ENCODE measurements at regions not wholly inside any gene's neighbourhood (a gene's known extent, or its start where the extent isn't known, plus 50 kb on each side); places are given as distances from the start of the nearest gene placed in this dataset.

DNA sequence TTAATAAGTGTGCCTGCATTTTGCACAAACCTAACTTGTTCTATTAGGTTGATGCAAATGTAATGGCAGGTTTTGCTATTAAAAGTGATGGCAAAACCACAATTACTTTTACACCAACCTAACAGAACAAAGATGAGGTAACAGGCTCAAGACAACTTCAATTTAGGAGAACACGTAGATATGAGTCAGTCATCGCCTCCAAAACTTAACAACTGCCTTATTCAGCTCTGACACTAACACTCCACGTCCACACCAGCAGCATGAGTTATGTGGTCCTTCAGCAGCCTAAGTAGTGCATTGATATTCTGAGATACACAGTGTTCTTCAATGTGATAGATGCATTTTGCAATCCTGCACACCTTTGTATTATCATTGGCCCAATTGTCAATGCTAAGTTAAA lies 1175.1 kb upstream of the ACVR2A start:
- no peak for DNase-seq

- no peak for DNase-seq
Observed at GRCh38 chr2:146666340-146666739, 1178.5 kb upstream of the ACVR2A start.

- DNase-seq, result no peak
Observed at GRCh38 chr2:146665800-146666199, 1179.0 kb upstream of the ACVR2A start.

DNA sequence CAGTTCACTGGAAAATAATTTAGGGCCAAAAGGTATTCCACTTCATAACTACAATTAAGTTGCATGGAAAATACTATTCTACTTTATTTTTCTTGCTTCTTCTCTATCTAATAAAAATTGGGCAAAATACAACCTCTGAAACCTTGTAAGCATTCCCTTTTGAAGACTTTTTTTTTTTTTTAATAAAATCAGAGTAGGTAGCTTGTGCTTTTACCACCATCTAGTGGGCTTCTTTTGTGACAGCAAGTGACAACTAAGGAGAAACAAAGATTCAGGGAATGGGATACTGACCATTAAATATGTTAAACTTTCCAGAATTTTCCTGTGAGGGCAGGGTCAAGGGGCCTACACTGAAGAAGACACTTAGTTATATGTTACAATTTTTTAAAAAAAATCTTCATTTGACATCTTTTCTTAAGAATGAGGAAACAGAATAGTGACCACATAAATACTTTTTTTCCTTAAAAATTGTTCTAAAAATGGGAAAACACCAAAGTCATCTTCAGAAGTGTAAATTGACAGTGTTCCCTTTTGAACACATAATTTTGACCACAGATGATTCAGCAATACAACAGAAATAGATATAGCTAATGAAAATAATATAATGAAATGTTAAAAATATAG lies 1183.2 kb upstream of the ACVR2A start:
- DNase-seq, result peak; percentile 43

DNA sequence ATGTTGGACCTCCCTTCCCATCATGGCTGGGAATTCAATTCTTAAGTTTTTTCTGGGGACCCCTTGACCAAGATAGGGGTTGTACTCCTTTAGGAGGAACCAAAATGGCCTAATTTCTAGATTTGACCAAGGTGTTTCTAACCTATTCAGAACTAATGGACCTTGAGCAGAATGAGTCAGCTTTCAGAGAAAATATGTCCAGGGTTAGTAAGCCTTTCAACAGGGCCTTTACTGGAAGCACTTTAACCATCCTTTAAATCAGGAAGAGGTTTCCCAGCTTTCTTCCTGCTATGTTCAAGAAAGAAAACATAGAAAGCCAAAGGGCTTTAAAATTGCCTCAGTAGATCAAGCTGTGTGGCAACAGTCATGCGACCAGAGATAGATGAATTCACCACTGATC lies 1184.9 kb upstream of the ACVR2A start:
- DNase-seq, result no peak

DNA sequence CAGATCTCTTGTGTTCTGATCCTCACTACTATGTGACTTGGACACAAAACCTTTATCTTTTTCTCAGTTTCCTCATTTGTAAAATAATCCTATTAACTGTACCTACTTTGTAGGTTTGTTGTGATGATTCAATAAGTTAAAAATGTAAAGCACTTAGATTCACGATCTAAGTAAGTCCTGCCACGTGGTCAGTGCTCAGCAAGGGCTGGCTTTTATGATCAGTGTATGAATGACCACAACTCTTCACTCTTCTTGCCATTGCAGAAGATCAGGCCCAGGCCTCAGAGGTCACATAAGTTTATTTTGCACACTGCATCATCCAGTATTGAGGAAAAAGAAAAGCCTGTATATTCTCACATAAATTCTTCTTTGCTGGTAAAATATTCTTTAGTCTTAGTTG lies 1192.5 kb upstream of the ACVR2A start:
- no peak for DNase-seq

DNA sequence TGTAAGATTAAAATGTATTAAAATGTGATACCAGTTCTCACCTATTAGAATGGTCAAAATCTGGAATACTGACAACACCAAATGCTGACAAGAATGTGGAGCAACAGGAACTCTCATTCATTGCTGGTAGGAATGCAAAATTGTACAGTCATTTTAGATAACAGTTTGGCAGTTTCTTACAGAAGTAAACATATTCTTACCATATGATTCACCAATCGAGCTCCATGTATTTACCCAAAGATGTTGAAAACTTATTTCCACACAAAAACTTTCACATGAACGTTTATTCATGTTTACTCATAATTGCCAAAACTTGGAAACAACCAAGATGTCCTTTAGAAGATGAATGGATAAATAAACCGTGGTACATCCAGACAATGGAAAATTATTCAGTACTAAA lies 1193.5 kb upstream of the ACVR2A start:
- no peak for DNase-seq

GRCh38 chr2:146642066-146642465 lies 1202.8 kb upstream of the ACVR2A start:
- no peak for DNase-seq

- DNase-seq, result no peak
Observed at GRCh38 chr2:146634230-146635097, 1210.4 kb upstream of the ACVR2A start.

GRCh38 chr2:146633159-146633558 lies 1211.7 kb upstream of the ACVR2A start:
- no peak for DNase-seq

DNA sequence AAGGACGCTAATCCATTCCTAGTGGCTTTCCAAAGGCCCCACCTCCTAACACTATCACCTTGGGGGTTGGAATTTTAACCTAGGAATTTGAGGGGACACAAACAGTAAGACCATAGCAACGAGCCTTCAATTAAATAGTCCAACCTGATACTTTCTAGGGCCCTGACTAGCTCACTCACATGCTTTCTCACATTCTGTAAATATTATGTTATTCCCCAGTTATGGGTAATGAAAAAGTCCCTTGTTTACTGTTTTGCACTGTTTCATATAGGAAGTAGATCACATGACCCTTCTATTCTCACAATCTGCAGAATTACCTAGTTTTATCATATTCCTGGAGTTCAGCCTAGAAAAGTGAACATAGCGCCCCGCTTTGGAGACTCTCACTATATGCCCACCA lies 1212.1 kb upstream of the ACVR2A start:
- no peak for DNase-seq

- DNase-seq, result no peak
Observed at GRCh38 chr2:146624430-146625160, 1220.2 kb upstream of the ACVR2A start.

DNA sequence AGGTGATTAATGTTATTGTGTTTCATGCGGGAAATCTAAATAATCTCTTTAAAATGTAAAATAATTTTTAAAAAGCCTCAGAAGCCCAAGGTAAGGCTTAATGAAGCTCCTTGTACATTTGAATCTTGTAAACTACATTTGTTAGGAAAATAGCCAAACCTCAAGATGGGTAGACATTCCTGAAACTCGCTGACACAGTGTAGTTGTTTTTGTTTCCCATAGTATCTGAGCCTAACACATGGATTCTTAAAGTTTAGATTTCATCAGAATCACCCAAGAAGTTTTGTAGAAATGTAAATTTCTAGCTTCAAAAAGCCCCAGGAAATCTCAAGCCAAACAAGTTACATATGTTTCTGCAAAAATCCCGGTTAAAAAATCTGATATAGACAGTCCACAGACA lies 1221.1 kb upstream of the ACVR2A start:
- no peak for DNase-seq

DNA sequence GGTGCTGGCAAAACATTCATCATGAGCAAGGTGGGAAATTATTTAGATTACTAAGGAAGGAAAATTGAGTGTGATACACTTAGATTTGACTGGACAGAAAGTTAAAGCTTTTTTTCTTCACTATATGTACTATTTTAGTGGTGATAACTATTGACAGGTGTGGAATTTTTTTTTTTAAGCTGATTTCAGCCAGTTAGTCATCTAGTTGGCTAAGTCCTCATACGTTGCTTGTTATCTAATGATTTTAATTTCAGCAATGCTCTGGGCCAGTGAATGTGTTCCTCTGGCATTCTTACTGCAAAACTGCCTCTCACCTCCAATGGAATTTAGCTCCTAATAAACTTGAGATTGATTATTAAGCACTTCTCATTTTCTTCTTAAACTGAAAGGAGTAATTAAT lies 1223.2 kb upstream of the ACVR2A start:
- DNase-seq, result no peak

- no peak for DNase-seq
Observed at GRCh38 chr2:146615778-146616177, 1229.1 kb upstream of the ACVR2A start.

- no peak for DNase-seq
Observed at GRCh38 chr2:146608490-146608889, 1236.3 kb upstream of the ACVR2A start.

GRCh38 chr2:146604521-146604920 lies 1240.3 kb upstream of the ACVR2A start:
- no peak for DNase-seq

DNA sequence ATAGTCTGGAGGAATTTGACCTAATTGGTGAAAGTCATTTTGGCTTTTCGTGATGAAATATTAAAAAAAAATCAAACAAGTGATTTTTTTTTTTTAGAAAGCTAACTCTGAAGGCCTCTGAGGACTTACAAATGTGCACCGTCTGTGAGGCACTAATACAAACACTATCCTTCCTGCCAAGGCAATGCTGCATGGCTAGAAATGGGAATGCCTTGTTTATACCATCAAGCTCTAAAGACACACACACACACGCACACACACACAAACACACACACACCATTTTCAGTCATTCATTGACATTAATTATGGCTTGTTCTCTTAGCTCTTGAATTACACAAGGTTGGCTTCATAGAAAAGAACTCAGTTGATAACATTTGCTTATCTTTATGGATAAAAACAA lies 1242.0 kb upstream of the ACVR2A start:
- no peak for DNase-seq

DNA sequence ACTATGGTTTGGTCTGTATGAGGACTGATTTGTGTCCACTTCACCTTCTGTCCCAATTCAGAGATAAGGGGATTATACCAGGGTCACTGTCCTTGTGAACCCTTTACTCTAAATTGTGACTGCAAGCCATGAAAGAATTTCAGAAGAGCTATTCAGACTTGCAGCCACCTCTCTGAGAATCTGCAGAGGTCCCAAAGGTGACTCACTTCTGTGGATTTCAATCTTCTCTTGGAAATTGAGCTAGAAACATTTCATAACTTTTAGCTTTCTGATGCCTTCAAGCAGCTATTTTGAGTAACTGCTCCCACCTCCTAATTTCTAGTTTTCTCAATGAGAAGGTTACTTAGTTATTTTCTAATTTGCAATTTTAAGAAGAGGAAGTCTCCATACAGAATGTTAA lies 1242.4 kb upstream of the ACVR2A start:
- no peak for DNase-seq

DNA sequence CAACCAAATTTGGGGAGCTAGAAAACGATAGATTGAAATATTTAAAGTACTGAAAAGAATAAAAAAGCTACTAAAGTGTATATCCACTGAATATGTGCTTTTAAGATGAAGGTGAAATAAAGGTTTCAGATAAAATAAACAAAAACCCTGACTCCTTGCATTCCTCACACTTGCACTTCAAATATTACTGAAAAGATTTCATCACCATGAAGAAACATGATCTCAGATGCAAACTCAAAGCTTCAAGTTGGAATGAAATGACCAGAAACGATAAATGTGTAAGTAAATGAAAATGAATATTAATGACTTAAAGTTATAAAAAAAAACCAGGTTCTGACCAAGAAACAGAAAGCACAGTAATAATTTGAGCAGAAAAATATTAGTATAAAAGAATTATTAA lies 1246.0 kb upstream of the ACVR2A start:
- DNase-seq, result no peak

DNA sequence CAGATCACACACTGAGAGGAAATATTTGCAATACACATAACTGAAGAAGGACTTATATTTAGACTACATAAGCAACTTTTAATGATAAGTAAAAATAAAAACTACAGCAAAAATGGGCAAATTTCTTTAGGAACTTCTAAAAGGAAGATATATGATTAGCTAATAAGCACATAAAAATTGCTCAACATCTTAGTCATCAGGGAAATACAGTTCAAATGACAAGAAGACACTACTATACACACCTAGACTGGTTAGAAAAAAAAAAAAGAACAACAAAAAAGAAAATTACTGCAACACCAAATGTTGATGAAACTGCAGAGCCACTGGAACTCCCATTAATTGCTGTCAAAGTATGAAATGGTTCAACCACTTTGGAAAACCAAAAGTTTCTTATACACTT lies 1247.5 kb upstream of the ACVR2A start:
- no peak for DNase-seq

- no peak for DNase-seq
Observed at GRCh38 chr2:146591908-146592307, 1252.9 kb upstream of the ACVR2A start.

DNA sequence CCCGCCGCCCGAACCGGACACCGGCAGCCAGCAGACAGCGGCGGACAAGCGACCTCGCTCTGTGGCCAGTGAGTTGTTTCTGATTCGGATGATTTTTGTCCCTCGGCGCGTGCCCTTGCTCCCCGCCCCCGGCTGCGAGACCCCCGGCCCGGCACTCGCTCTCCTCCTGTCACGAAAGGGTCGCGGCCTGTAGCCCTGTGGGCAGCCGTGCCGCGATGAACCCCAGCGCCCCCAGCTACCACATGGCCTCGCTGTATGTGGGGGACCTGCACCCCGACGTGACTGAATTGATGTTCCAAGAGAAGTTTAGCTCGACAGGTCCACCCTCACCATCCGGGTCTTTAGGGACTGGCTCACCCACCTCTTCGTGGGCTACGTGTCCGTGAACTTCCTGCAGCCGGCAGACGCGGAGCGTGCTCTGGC lies 1257.5 kb upstream of the ACVR2A start:
- DNase-seq, result no peak
